ENCODE measurements at regions not wholly inside any gene's neighbourhood (a gene's known extent, or its start where the extent isn't known, plus 50 kb on each side); places are given as distances from the start of the nearest gene placed in this dataset.

- TF ChIP-seq POLR2A (IDR thresholded peaks at IDR 0.05; ENCODE audit: low read depth, low read length) = no peak
- no peak for TF ChIP-seq POLR2AphosphoS5 (IDR thresholded peaks at IDR 0.05; ENCODE audit: low read depth, low read length)
- TF ChIP-seq TAF1 (IDR thresholded peaks at IDR 0.05; ENCODE audit: borderline replicate concordance, low read depth, low read length) = no peak
Measured at GRCh38 chr3:187833799-187834578, 88.7 kb upstream of the BCL6 start.
